HepG2 (cell line): ENCODE measurements at regions not wholly inside any gene's neighbourhood (a gene's known extent, or its start where the extent isn't known, plus 50 kb on each side); places are given as distances from the start of the nearest gene placed in this dataset.

Source experiments
- EZH2 ChIP-seq: conservative IDR thresholded peaks from 2 replicates; pipeline ENCODE4 v1.6.1; 2012; ENCODE audit warnings: mild to moderate bottlenecking, low read depth, low read length, moderate library complexity
- FOSL1 ChIP-seq: sonication (generic); formaldehyde crosslinking; IDR thresholded peaks from 2 replicates; pipeline ENCODE4 v1.9.0; 2021; ENCODE audit warnings: missing genetic modification reagents, borderline replicate concordance
- MAFF ChIP-seq: IDR thresholded peaks from 2 replicates; pipeline ENCODE4 v1.6.1; 2011; ENCODE audit warnings: low read depth, low read length, improper control_type of control experiment
- MAZ ChIP-seq, 2 experiments: sonication (generic) in 1 of 2; formaldehyde crosslinking in 1 of 2; IDR thresholded peaks; 2 replicates each; pipeline versions ENCODE4 v1.5.0 to v1.6.1; 2012 to 2020; ENCODE audit warnings: low read depth in 2 of 2, mild to moderate bottlenecking in 2 of 2, borderline replicate concordance in 1 of 2, improper control_type of control experiment in 1 of 2, low read length in 1 of 2, missing genetic modification reagents in 1 of 2, moderate library complexity in 1 of 2
- NR3C1 ChIP-seq: sonication (generic); formaldehyde crosslinking; IDR thresholded peaks from 2 replicates; pipeline ENCODE4 v1.4.0; 2020; ENCODE audit warnings: missing genetic modification reagents
- SMARCC2 ChIP-seq: fragments of 450-650 bp; IDR thresholded peaks from 2 replicates; pipeline ENCODE4 v1.6.1; 2017; ENCODE audit warnings: antibody characterized with exemption, mild to moderate bottlenecking
- SP1 ChIP-seq, 2 experiments: fragments of 450-650 bp in 1 of 2; sonication (generic) in 1 of 2; formaldehyde crosslinking in 1 of 2; IDR thresholded peaks; 2 replicates each; pipeline versions ENCODE4 v1.4.0 to v1.6.1; 2016 to 2020; ENCODE audit warnings: missing genetic modification reagents in 1 of 2
- ZKSCAN8 ChIP-seq: IDR thresholded peaks from 2 replicates; pipeline ENCODE4 v1.6.1; 2016; ENCODE audit warnings: borderline replicate concordance, missing genetic modification reagents, missing compliant biosample characterization
- ZNF205 ChIP-seq: IDR thresholded peaks from 2 replicates; pipeline ENCODE4 v1.6.1; 2018; ENCODE audit warnings: missing biosample characterization, missing genetic modification reagents
- ZNF652 ChIP-seq: IDR thresholded peaks from 2 replicates; pipeline ENCODE4 v1.6.1; 2016; ENCODE audit warnings: low read depth, borderline replicate concordance
- TF ChIP-seq, protein P1 (sequence below): sonication (generic); formaldehyde crosslinking; IDR thresholded peaks from 2 replicates; pipeline ENCODE4 v1.5.0; 2020; ENCODE audit warnings: mild to moderate bottlenecking, missing genetic modification reagents, moderate library complexity
- TF ChIP-seq, protein P2 (sequence below): sonication (generic); formaldehyde crosslinking; IDR thresholded peaks from 2 replicates; pipeline ENCODE4 v1.4.0; 2020; ENCODE audit warnings: low read depth, mild to moderate bottlenecking, missing genetic modification reagents
- TF ChIP-seq, protein P3 (sequence below): IDR thresholded peaks from 2 replicates; pipeline ENCODE4 v1.4.0; 2020; ENCODE audit warnings: mild to moderate bottlenecking, missing genetic modification reagents

DNA sequence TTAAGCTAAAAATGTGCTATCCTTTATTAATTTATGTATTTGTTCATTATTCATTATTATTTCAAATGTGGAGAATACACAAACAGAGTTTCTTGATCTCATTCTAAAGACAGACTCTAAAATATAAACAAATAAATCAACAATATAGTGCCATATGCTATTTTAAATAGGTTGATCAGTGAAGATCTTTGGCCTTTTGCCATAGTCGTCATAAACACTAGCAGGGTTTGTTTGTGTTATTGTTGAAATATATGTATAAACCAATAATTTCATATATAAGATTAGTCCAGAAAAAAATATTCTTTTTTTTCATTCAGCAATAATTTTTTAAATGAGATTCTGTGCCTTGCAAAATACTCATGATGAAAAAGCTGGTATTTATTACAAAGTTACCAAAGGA lies 62.1 kb upstream of the KYNU start:
- TF ChIP-seq FOSL1 (CRISPR knock-in tag) (no peak), ZNF652 (no peak), EZH2 (no peak), MAZ (IDR thresholded peaks at IDR 0.05; ENCODE audit: borderline replicate concordance, low read depth, low read length) (no peak), MAZ (CRISPR knock-in tag; IDR thresholded peaks at IDR 0.05; ENCODE audit: low read depth) (no peak), MAFF (peak; percentile 50; the same call in 1 of the 2 replicates), SMARCC2 (no peak), NR3C1 (no peak), ZNF205 (no peak), ZKSCAN8 (CRISPR knock-in tag) (no peak), SP1 (IDR thresholded peaks at IDR 0.05) (no peak), SP1 (CRISPR knock-in tag; IDR thresholded peaks at IDR 0.05) (no peak)
- TF ChIP-seq, protein P1, sequence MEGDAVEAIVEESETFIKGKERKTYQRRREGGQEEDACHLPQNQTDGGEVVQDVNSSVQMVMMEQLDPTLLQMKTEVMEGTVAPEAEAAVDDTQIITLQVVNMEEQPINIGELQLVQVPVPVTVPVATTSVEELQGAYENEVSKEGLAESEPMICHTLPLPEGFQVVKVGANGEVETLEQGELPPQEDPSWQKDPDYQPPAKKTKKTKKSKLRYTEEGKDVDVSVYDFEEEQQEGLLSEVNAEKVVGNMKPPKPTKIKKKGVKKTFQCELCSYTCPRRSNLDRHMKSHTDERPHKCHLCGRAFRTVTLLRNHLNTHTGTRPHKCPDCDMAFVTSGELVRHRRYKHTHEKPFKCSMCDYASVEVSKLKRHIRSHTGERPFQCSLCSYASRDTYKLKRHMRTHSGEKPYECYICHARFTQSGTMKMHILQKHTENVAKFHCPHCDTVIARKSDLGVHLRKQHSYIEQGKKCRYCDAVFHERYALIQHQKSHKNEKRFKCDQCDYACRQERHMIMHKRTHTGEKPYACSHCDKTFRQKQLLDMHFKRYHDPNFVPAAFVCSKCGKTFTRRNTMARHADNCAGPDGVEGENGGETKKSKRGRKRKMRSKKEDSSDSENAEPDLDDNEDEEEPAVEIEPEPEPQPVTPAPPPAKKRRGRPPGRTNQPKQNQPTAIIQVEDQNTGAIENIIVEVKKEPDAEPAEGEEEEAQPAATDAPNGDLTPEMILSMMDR (CRISPR knock-in tag): no peak
- TF ChIP-seq, protein P2, sequence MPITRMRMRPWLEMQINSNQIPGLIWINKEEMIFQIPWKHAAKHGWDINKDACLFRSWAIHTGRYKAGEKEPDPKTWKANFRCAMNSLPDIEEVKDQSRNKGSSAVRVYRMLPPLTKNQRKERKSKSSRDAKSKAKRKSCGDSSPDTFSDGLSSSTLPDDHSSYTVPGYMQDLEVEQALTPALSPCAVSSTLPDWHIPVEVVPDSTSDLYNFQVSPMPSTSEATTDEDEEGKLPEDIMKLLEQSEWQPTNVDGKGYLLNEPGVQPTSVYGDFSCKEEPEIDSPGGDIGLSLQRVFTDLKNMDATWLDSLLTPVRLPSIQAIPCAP (CRISPR knock-in tag): no peak
- TF ChIP-seq, protein P3, sequence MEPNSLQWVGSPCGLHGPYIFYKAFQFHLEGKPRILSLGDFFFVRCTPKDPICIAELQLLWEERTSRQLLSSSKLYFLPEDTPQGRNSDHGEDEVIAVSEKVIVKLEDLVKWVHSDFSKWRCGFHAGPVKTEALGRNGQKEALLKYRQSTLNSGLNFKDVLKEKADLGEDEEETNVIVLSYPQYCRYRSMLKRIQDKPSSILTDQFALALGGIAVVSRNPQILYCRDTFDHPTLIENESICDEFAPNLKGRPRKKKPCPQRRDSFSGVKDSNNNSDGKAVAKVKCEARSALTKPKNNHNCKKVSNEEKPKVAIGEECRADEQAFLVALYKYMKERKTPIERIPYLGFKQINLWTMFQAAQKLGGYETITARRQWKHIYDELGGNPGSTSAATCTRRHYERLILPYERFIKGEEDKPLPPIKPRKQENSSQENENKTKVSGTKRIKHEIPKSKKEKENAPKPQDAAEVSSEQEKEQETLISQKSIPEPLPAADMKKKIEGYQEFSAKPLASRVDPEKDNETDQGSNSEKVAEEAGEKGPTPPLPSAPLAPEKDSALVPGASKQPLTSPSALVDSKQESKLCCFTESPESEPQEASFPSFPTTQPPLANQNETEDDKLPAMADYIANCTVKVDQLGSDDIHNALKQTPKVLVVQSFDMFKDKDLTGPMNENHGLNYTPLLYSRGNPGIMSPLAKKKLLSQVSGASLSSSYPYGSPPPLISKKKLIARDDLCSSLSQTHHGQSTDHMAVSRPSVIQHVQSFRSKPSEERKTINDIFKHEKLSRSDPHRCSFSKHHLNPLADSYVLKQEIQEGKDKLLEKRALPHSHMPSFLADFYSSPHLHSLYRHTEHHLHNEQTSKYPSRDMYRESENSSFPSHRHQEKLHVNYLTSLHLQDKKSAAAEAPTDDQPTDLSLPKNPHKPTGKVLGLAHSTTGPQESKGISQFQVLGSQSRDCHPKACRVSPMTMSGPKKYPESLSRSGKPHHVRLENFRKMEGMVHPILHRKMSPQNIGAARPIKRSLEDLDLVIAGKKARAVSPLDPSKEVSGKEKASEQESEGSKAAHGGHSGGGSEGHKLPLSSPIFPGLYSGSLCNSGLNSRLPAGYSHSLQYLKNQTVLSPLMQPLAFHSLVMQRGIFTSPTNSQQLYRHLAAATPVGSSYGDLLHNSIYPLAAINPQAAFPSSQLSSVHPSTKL: no peak
